Heart left ventricle (tissue), 16 donors: ENCODE measurements at regions not wholly inside any gene's neighbourhood (a gene's known extent, or its start where the extent isn't known, plus 50 kb on each side); places are given as distances from the start of the nearest gene placed in this dataset.

Experiments
- ATAC-seq, 4 donors: fragments of 200-7000 bp; cut with Tn5 transposase; one replicate each; pipeline ENCODE4 v1.9.1; 2020 to 2022; ENCODE audit warnings: moderate library complexity in 4 of 4, mild to moderate bottlenecking in 3 of 4, moderate number of reproducible peaks in 1 of 4
- DNase-seq, 5 donors: peaks; one replicate each; pipeline ENCODE4 v3.0.0-alpha.2; 2020
- H3K27ac ChIP-seq, 12 donors: fragments of 200-600 bp; sonication (generic) in 4 of 12; one replicate each; pipeline versions ENCODE4 v1.5.0 to v1.8.0; 2016 to 2022; ENCODE audit warnings: mild to moderate bottlenecking in 2 of 12
- H3K27me3 ChIP-seq, 9 donors: fragments of 200-600 bp; sonication (generic) in 2 of 9; one replicate each; pipeline versions ENCODE4 v1.5.1 to v1.8.0; 2016 to 2022; ENCODE audit warnings: mild to moderate bottlenecking in 3 of 9
- H3K36me3 ChIP-seq, 9 donors: fragments of 200-600 bp; sonication (generic) in 2 of 9; one replicate each; pipeline versions ENCODE4 v1.5.0 to v1.8.0; 2018 to 2022; ENCODE audit warnings: mild to moderate bottlenecking in 2 of 9
- H3K4me1 ChIP-seq, 12 donors: fragments of 200-600 bp; sonication (generic) in 4 of 12; one replicate each; pipeline versions ENCODE4 v1.5.0 to v1.8.0; 2016 to 2022; ENCODE audit warnings: mild to moderate bottlenecking in 3 of 12
- H3K4me3 ChIP-seq, 12 donors: fragments of 200-600 bp; sonication (generic) in 4 of 12; one replicate each; pipeline versions ENCODE4 v1.5.0 to v1.8.0; 2017 to 2022; ENCODE audit warnings: mild to moderate bottlenecking in 9 of 12, moderate library complexity in 4 of 12
- H3K9me3 ChIP-seq, 12 donors: fragments of 200-600 bp; sonication (generic) in 4 of 12; one replicate each; pipeline versions ENCODE4 v1.5.0 to v1.8.0; 2016 to 2022; ENCODE audit warnings: mild to moderate bottlenecking in 1 of 12
- CTCF ChIP-seq, 12 donors: fragments of 200-600 bp; sonication (generic) in 4 of 12; IDR thresholded peaks; one replicate each; pipeline versions ENCODE4 v1.5.0 to v1.8.0; 2018 to 2022; ENCODE audit warnings: antibody characterized with exemption in 12 of 12, mild to moderate bottlenecking in 5 of 12
- POLR2A ChIP-seq, 2 donors: fragments of 450-650 bp; IDR thresholded peaks; one replicate each; pipeline ENCODE4 v1.6.1; 2017; ENCODE audit warnings: antibody characterized with exemption in 2 of 2, mild to moderate bottlenecking in 2 of 2, moderate library complexity in 2 of 2
- WGBS, 4 donors: extraction: QIAGEN DNeasy Blood & Tissue Kit in 2 of 4; methylation state at CpG; one replicate each; pipeline versions ENCODE4 v1.1.5 to v1.1.7; 2013 to 2018; 5-methylcytosine and 5-hydroxymethylcytosine counted together
- intact Hi-C, 10 donors: fragments of 100-400 bp; cut with DNase I; formaldehyde crosslinking; loops; one replicate each; pipeline versions ENCODE4 v1.11.1 to v1.14.2; 2022
- donor health status: ischemic (EF 13 %, LVEDD 7.1; RV severe dilation, severe dysfunction).
- donor health status: healthy with polysubstance abuse.
- donor health status: DM: no; HTN: yes; CAD: no.
- donor health status: DM: no; HTN: no; CAD: no.
- donor health status: ischemic (EF 25% LVEDD 6.9; RV normal size, moderate dysfunction).
- donor health status: ischemic (EF 25% LVEDD 5.7; RV mildly dilated, moderate dysfunction).
- donor health status: healthy.
- donor health status: DM: yes; HTN: yes; CAD: no.
- donor health status: ischemic (EF 35%, LVEDD 5.7; RV mildly dilated, moderate dysfunction).
- donor health status: nonischemic (EF 11% LVEDD 7.7; RV severe dilation, severe dysfunction).
- donor health status: DM: yes; HTN: yes; CAD: no.
- donor health status: PGD.
- donor health status: ischemic (EF 29% LVEDD 5.4; RV normal size, mild dysfunction).
- donor health status: nonischemic (EF 23%, LVEDD 6.1; RV moderate dilation, normal function).

GRCh38 chr18:23398401-23398800 lies 54.7 kb upstream of the RIOK3 start:
- DNase-seq: no peak
- Histone ChIP-seq H3K27ac (no peak overlapping the region), H3K27me3 (no peaks in the 10 kb centered on the region), H3K9me3 (no peaks in the 10 kb centered on the region), H3K4me3 (no peak overlapping the region), H3K36me3 (peaks cover 0 to 7% (median 0%) of the 10 kb centered on the region in 9 donors), H3K4me1 (peaks cover 0 to 6% (median 0%) of the 10 kb centered on the region in 12 donors)
- intact Hi-C loops: no loop called here
- no peak for TF ChIP-seq CTCF (IDR thresholded peaks at IDR 0.05)
- WGBS, 4 donors: 80 to 95% (median 93%) methylated on average over 4 of the region's 4 CpGs
- ATAC-seq: no peak

GRCh38 chr18:23399067-23399466 lies 54.0 kb upstream of the RIOK3 start:
- Histone ChIP-seq H3K4me1 (peaks cover 0 to 6% (median 0%) of the 10 kb centered on the region in 12 donors), H3K27me3 (no peaks in the 10 kb centered on the region), H3K9me3 (no peaks in the 10 kb centered on the region), H3K27ac (no peak overlapping the region), H3K36me3 (peaks cover 0 to 7% (median 0%) of the 10 kb centered on the region in 9 donors), H3K4me3 (no peak overlapping the region)
- intact Hi-C loops: no loop called here
- 85 to 92% (median 91%) methylated on average over 5 of the region's 5 CpGs for WGBS, 4 donors
- ATAC-seq (no peak), DNase-seq (no peak)
- TF ChIP-seq CTCF (IDR thresholded peaks at IDR 0.05) (no peak), POLR2A (IDR thresholded peaks at IDR 0.05) (no peak)

- Histone ChIP-seq H3K27ac (no peak overlapping the region), H3K4me3 (no peak overlapping the region), H3K4me1 (peaks cover 0 to 6% (median 0%) of the 10 kb centered on the region in 12 donors), H3K27me3 (no peaks in the 10 kb centered on the region), H3K36me3 (peaks cover 0 to 7% (median 0%) of the 10 kb centered on the region in 9 donors), H3K9me3 (no peaks in the 10 kb centered on the region)
- ATAC-seq (no peak), DNase-seq (no peak)
- intact Hi-C loops: loop anchor here in 2 of 10 donors (10.0 kb wide), 2 partner anchors 376 to 576 kb away; no protein-coding TSS in a partner anchor
- 84 to 93% (median 88%) methylated on average over 3 of the region's 3 CpGs for WGBS, 4 donors
- TF ChIP-seq CTCF (IDR thresholded peaks at IDR 0.05) (no peak), POLR2A (IDR thresholded peaks at IDR 0.05) (no peak)
Measured at GRCh38 chr18:23400918-23401317, 52.2 kb upstream of the RIOK3 start.

- ATAC-seq (peak in 1 of 4 donors; percentile 38), DNase-seq (no peak)
- peaks cover 0 to 7% (median 0%) of the 10 kb centered on the region in 9 donors for H3K36me3 ChIP-seq
- H3K9me3 ChIP-seq: no peaks in the 10 kb centered on the region
- WGBS, 4 donors: 72 to 74% (median 74%) methylated on average over 10 of the region's 10 CpGs
- H3K27me3 ChIP-seq: no peaks in the 10 kb centered on the region
- H3K4me3 ChIP-seq: no peak overlapping the region
- intact Hi-C loops: loop anchor here in 2 of 10 donors (10.0 kb wide), 2 partner anchors 377 to 577 kb away; no protein-coding TSS in a partner anchor
- peaks cover 0 to 6% (median 0%) of the 10 kb centered on the region in 12 donors for H3K4me1 ChIP-seq
- no peak overlapping the region for H3K27ac ChIP-seq
- TF ChIP-seq POLR2A (IDR thresholded peaks at IDR 0.05): no peak
- no peak for TF ChIP-seq CTCF (IDR thresholded peaks at IDR 0.05)
Measured at GRCh38 chr18:23401400-23402347, 51.4 kb upstream of the RIOK3 start.
